ENCODE measurements at regions not wholly inside any gene's neighbourhood (a gene's known extent, or its start where the extent isn't known, plus 50 kb on each side); places are given as distances from the start of the nearest gene placed in this dataset.

DNA sequence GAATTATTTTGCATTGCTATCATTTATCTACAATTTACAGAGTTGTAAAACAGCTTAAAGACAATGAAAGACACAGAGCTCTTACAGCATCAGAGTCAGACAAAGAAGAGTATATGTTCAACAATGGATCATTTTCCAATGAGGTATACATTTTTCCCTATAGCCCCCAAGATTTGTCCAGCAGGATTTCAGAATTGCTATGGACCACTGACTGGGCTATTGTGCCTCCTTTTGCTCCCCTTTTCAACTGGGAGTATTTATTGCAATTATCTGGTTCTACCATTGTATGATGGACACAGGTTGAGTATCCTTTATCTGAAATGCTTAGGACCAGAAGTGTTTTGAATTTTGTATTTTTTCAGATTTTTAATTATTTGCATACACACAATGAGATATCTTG is 62.5 kb upstream of the DNAH14 start (continued):
- no peak for TF ChIP-seq CHD7 (IDR thresholded peaks at IDR 0.05; ENCODE audit: insufficient replicate concordance, low read length)
